GM23338 (cell line): ENCODE measurements at regions not wholly inside any gene's neighbourhood (a gene's known extent, or its start where the extent isn't known, plus 50 kb on each side); places are given as distances from the start of the nearest gene placed in this dataset.

Experiments used
- CREB1 ChIP-seq: fragments of 250-450 bp; sonication (Bioruptor Pico); IDR thresholded peaks from 2 replicates; pipeline ENCODE4 v1.5.0; 2020; ENCODE audit warnings: low read depth, mild to moderate bottlenecking, moderate library complexity
- EZH2 ChIP-seq: fragments of 200-600 bp; sonication (generic); IDR thresholded peaks from one replicate; pipeline ENCODE4 v1.8.0; 2017; ENCODE audit warnings: antibody characterized with exemption, mild to moderate bottlenecking, low read depth; ENCODE audit not compliant: unreplicated experiment
- JUNB ChIP-seq: IDR thresholded peaks from one replicate; pipeline ENCODE4 v1.6.1; 2016; ENCODE audit warnings: antibody characterized with exemption; ENCODE audit not compliant: unreplicated experiment
- REST ChIP-seq: IDR thresholded peaks from one replicate; pipeline ENCODE4 v1.6.1; 2018; ENCODE audit warnings: antibody characterized with exemption; ENCODE audit not compliant: unreplicated experiment
- STAT1 ChIP-seq: IDR thresholded peaks from one replicate; pipeline ENCODE4 v1.6.1; 2016; ENCODE audit warnings: antibody characterized with exemption; ENCODE audit not compliant: unreplicated experiment
- ZNF331 ChIP-seq: fragments of 250-450 bp; sonication (Bioruptor Pico); IDR thresholded peaks from 2 replicates; pipeline ENCODE4 v1.5.0; 2020; ENCODE audit warnings: low read depth, mild to moderate bottlenecking, moderate library complexity
- TF ChIP-seq, protein P1 (sequence below): fragments of 250-450 bp; sonication (Bioruptor Pico); IDR thresholded peaks from 2 replicates; pipeline ENCODE4 v1.5.0; 2020; ENCODE audit warnings: mild to moderate bottlenecking, moderate library complexity

- TF ChIP-seq, protein P1, sequence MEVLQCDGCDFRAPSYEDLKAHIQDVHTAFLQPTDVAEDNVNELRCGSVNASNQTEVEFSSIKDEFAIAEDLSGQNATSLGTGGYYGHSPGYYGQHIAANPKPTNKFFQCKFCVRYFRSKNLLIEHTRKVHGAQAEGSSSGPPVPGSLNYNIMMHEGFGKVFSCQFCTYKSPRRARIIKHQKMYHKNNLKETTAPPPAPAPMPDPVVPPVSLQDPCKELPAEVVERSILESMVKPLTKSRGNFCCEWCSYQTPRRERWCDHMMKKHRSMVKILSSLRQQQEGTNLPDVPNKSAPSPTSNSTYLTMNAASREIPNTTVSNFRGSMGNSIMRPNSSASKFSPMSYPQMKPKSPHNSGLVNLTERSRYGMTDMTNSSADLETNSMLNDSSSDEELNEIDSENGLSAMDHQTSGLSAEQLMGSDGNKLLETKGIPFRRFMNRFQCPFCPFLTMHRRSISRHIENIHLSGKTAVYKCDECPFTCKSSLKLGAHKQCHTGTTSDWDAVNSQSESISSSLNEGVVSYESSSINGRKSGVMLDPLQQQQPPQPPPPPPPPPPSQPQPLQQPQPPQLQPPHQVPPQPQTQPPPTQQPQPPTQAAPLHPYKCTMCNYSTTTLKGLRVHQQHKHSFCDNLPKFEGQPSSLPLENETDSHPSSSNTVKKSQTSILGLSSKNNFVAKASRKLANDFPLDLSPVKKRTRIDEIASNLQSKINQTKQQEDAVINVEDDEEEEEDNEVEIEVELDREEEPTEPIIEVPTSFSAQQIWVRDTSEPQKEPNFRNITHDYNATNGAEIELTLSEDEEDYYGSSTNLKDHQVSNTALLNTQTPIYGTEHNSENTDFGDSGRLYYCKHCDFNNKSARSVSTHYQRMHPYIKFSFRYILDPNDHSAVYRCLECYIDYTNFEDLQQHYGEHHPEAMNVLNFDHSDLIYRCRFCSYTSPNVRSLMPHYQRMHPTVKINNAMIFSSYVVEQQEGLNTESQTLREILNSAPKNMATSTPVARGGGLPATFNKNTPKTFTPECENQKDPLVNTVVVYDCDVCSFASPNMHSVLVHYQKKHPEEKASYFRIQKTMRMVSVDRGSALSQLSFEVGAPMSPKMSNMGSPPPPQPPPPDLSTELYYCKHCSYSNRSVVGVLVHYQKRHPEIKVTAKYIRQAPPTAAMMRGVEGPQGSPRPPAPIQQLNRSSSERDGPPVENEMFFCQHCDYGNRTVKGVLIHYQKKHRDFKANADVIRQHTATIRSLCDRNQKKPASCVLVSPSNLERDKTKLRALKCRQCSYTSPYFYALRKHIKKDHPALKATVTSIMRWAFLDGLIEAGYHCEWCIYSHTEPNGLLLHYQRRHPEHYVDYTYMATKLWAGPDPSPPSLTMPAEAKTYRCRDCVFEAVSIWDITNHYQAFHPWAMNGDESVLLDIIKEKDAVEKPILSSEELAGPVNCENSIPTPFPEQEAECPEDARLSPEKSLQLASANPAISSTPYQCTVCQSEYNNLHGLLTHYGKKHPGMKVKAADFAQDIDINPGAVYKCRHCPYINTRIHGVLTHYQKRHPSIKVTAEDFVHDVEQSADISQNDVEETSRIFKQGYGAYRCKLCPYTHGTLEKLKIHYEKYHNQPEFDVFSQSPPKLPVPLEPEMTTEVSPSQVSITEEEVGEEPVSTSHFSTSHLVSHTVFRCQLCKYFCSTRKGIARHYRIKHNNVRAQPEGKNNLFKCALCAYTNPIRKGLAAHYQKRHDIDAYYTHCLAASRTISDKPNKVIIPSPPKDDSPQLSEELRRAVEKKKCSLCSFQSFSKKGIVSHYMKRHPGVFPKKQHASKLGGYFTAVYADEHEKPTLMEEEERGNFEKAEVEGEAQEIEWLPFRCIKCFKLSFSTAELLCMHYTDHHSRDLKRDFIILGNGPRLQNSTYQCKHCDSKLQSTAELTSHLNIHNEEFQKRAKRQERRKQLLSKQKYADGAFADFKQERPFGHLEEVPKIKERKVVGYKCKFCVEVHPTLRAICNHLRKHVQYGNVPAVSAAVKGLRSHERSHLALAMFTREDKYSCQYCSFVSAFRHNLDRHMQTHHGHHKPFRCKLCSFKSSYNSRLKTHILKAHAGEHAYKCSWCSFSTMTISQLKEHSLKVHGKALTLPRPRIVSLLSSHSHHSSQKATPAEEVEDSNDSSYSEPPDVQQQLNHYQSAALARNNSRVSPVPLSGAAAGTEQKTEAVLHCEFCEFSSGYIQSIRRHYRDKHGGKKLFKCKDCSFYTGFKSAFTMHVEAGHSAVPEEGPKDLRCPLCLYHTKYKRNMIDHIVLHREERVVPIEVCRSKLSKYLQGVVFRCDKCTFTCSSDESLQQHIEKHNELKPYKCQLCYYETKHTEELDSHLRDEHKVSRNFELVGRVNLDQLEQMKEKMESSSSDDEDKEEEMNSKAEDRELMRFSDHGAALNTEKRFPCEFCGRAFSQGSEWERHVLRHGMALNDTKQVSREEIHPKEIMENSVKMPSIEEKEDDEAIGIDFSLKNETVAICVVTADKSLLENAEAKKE = no peak
- no peak for TF ChIP-seq EZH2
- no peak for TF ChIP-seq CREB1 (CRISPR knock-in tag)
- no peak for TF ChIP-seq ZNF331
- no peak for TF ChIP-seq REST
- no peak for TF ChIP-seq JUNB
- TF ChIP-seq STAT1 = no peak
Observed at GRCh38 chr1:56080123-56080522, 499.2 kb downstream of the PLPP3 start (continued).
